CD4-positive, alpha-beta memory T cell (primary cell): ENCODE measurements at regions not wholly inside any gene's neighbourhood (a gene's known extent, or its start where the extent isn't known, plus 50 kb on each side); places are given as distances from the start of the nearest gene placed in this dataset.

Experiments used
- CTCF ChIA-PET: fragments of 350-600 bp; sonication (Branson Sonifier 250); formaldehyde crosslinking; loops from one replicate; lab custom pipeline; 2021; ENCODE audit warnings: inconsistent platforms; ENCODE audit not compliant: partially characterized antibody; lab: Charles Lee
- POLR2A ChIA-PET: fragments of 350-600 bp; sonication (Branson Sonifier 250); formaldehyde crosslinking; loops from one replicate; lab custom pipeline; 2021; ENCODE audit not compliant: partially characterized antibody; lab: Charles Lee
- DNase-seq, 5 donors: peaks; one replicate each; pipeline versions ENCODE4 v3.0.0 to v3.0.0-alpha.2; 2020 to 2022; ENCODE audit warnings: mixed read lengths in 1 of 5
- H3K27ac ChIP-seq: one replicate; pipeline ENCODE4 v1.7.0; 2013; ENCODE audit warnings: low read depth, low read length
- H3K27me3 ChIP-seq: 2 replicates; pipeline ENCODE4 v1.7.0; 2013; ENCODE audit warnings: mild to moderate bottlenecking, low read length, moderate library complexity; ENCODE audit not compliant: insufficient read depth
- H3K36me3 ChIP-seq: 2 replicates; pipeline ENCODE4 v1.7.0; 2013; ENCODE audit warnings: mild to moderate bottlenecking, low read length, moderate library complexity; ENCODE audit not compliant: insufficient read depth
- H3K4me1 ChIP-seq: 2 replicates; pipeline ENCODE4 v1.7.0; 2013; ENCODE audit warnings: mild to moderate bottlenecking, low read length, moderate library complexity; ENCODE audit not compliant: insufficient read depth
- H3K4me3 ChIP-seq, 2 donors: one replicate each; pipeline ENCODE4 v1.7.0; 2013; ENCODE audit warnings: low read length in 2 of 2, mild to moderate bottlenecking in 1 of 2
- H3K9me3 ChIP-seq, 2 donors: one replicate each; pipeline ENCODE4 v1.7.0; 2013; ENCODE audit warnings: low read length in 2 of 2, control low read depth in 1 of 2; ENCODE audit not compliant: control insufficient read depth in 1 of 2
- H3K27ac Mint-ChIP-seq, 7 donors: one replicate each; pipeline ENCODE4 v1.8.0; 2020 to 2021; ENCODE audit warnings: mixed read lengths in 7 of 7, mild to moderate bottlenecking in 6 of 7, inconsistent platforms in 3 of 7, moderate library complexity in 3 of 7
- H3K27me3 Mint-ChIP-seq, 2 donors: one replicate each; pipeline ENCODE4 v1.8.0; 2020 to 2021; ENCODE audit warnings: mixed read lengths in 2 of 2
- H3K36me3 Mint-ChIP-seq, 2 donors: one replicate each; pipeline ENCODE4 v1.8.0; 2020 to 2021; ENCODE audit warnings: mixed read lengths in 2 of 2, inconsistent platforms in 1 of 2, mild to moderate bottlenecking in 1 of 2
- H3K4me1 Mint-ChIP-seq, 4 donors: one replicate each; pipeline ENCODE4 v1.8.0; 2020 to 2021; ENCODE audit warnings: mixed read lengths in 4 of 4, mild to moderate bottlenecking in 1 of 4
- H3K4me3 Mint-ChIP-seq, 8 donors: one replicate each; pipeline ENCODE4 v1.8.0; 2020 to 2021; ENCODE audit warnings: mixed read lengths in 8 of 8, mild to moderate bottlenecking in 7 of 8, moderate library complexity in 6 of 8, inconsistent platforms in 3 of 8
- H3K9me3 Mint-ChIP-seq, 8 donors: one replicate each; pipeline ENCODE4 v1.8.0; 2020 to 2021; ENCODE audit warnings: mixed read lengths in 8 of 8, mild to moderate bottlenecking in 5 of 8, inconsistent platforms in 3 of 8, moderate library complexity in 1 of 8
- intact Hi-C: fragments of 100-400 bp; cut with micrococcal nuclease; formaldehyde crosslinking; loops from one replicate; pipeline ENCODE4 v1.15.1; 2023

- ChIA-PET POLR2A (no interaction called here), CTCF (no interaction called here)
- H3K9me3 Mint-ChIP-seq: no peaks in the 10 kb centered on the region
- H3K36me3 Mint-ChIP-seq: no peaks in the 10 kb centered on the region
- no peaks in the 10 kb centered on the region for H3K36me3 ChIP-seq
- DNase-seq: no peak
- no peak overlapping the region for H3K4me3 ChIP-seq
- H3K4me3 Mint-ChIP-seq: no peak overlapping the region
- H3K27me3 ChIP-seq: no peaks in the 10 kb centered on the region
- peaks cover 0 to 5% (median 2%) of the 10 kb centered on the region in 4 donors for H3K4me1 Mint-ChIP-seq
- H3K27ac ChIP-seq: no peak overlapping the region
- H3K9me3 ChIP-seq: no peaks in the 10 kb centered on the region
- intact Hi-C loops: no loop called here
- H3K4me1 ChIP-seq: no peaks in the 10 kb centered on the region
- H3K27ac Mint-ChIP-seq: no peak overlapping the region
- H3K27me3 Mint-ChIP-seq: peaks cover 0 to 2% of the 10 kb centered on the region in 2 donors
Measured at GRCh38 chr6:119713903-119714302, 364.3 kb upstream of the MAN1A1 start.

- DNase-seq: no peak
- H3K4me3 ChIP-seq: no peak overlapping the region
- no peaks in the 10 kb centered on the region for H3K4me1 ChIP-seq
- Mint-ChIP-seq H3K4me3 (no peak overlapping the region), H3K36me3 (no peaks in the 10 kb centered on the region), H3K27ac (no peak overlapping the region), H3K9me3 (no peaks in the 10 kb centered on the region), H3K4me1 (no peaks in the 10 kb centered on the region), H3K27me3 (peaks cover 0 to 1% of the 10 kb centered on the region in 2 donors)
- no peaks in the 10 kb centered on the region for H3K9me3 ChIP-seq
- ChIA-PET POLR2A (no interaction called here), CTCF (no interaction called here)
- intact Hi-C loops: no loop called here
- H3K36me3 ChIP-seq: no peaks in the 10 kb centered on the region
- H3K27me3 ChIP-seq: no peaks in the 10 kb centered on the region
- H3K27ac ChIP-seq: no peak overlapping the region
Measured at GRCh38 chr6:119686644-119687043, 337.1 kb upstream of the MAN1A1 start.

GRCh38 chr6:119686240-119686639, 336.7 kb upstream of the MAN1A1 start:
- DNase-seq: no peak
- ChIA-PET POLR2A (no interaction called here), CTCF (no interaction called here)
- Histone ChIP-seq H3K4me1 (no peaks in the 10 kb centered on the region), H3K9me3 (no peaks in the 10 kb centered on the region), H3K4me3 (no peak overlapping the region), H3K27me3 (no peaks in the 10 kb centered on the region), H3K27ac (no peak overlapping the region), H3K36me3 (no peaks in the 10 kb centered on the region)
- Mint-ChIP-seq H3K27me3 (peaks cover 0 to 1% of the 10 kb centered on the region in 2 donors), H3K36me3 (no peaks in the 10 kb centered on the region), H3K27ac (no peak overlapping the region), H3K4me1 (no peaks in the 10 kb centered on the region), H3K4me3 (no peak overlapping the region), H3K9me3 (no peaks in the 10 kb centered on the region)
- intact Hi-C loops: no loop called here

GRCh38 chr6:119683671-119684070, 334.1 kb upstream of the MAN1A1 start:
- H3K4me1 ChIP-seq: no peaks in the 10 kb centered on the region
- Mint-ChIP-seq H3K4me1 (no peaks in the 10 kb centered on the region), H3K27ac (no peak overlapping the region), H3K9me3 (no peaks in the 10 kb centered on the region), H3K4me3 (no peak overlapping the region), H3K36me3 (no peaks in the 10 kb centered on the region), H3K27me3 (peaks cover 0 to 1% of the 10 kb centered on the region in 2 donors)
- no peaks in the 10 kb centered on the region for H3K9me3 ChIP-seq
- no peak for DNase-seq
- intact Hi-C loops: no loop called here
- ChIA-PET POLR2A (no interaction called here), CTCF (no interaction called here)
- no peaks in the 10 kb centered on the region for H3K27me3 ChIP-seq
- H3K27ac ChIP-seq: no peak overlapping the region
- H3K36me3 ChIP-seq: no peaks in the 10 kb centered on the region
- no peak overlapping the region for H3K4me3 ChIP-seq

GRCh38 chr6:119683031-119683430, 333.5 kb upstream of the MAN1A1 start:
- H3K27ac Mint-ChIP-seq: no peak overlapping the region
- H3K4me3 Mint-ChIP-seq: no peak overlapping the region
- Histone ChIP-seq H3K4me3 (no peak overlapping the region), H3K36me3 (no peaks in the 10 kb centered on the region), H3K9me3 (no peaks in the 10 kb centered on the region), H3K27ac (no peak overlapping the region), H3K27me3 (no peaks in the 10 kb centered on the region), H3K4me1 (no peaks in the 10 kb centered on the region)
- ChIA-PET CTCF (no interaction called here), POLR2A (no interaction called here)
- no peaks in the 10 kb centered on the region for H3K4me1 Mint-ChIP-seq
- intact Hi-C loops: no loop called here
- no peaks in the 10 kb centered on the region for H3K36me3 Mint-ChIP-seq
- H3K27me3 Mint-ChIP-seq: peaks cover 0 to 1% of the 10 kb centered on the region in 2 donors
- DNase-seq: no peak
- no peaks in the 10 kb centered on the region for H3K9me3 Mint-ChIP-seq

GRCh38 chr6:119678961-119679360, 329.4 kb upstream of the MAN1A1 start:
- POLR2A ChIA-PET: no interaction called here

GRCh38 chr6:119677384-119677783, 327.8 kb upstream of the MAN1A1 start:
- Histone ChIP-seq H3K9me3 (no peaks in the 10 kb centered on the region), H3K27ac (no peak overlapping the region), H3K36me3 (no peaks in the 10 kb centered on the region), H3K27me3 (no peaks in the 10 kb centered on the region), H3K4me1 (no peaks in the 10 kb centered on the region), H3K4me3 (no peak overlapping the region)
- peaks cover 2 to 4% of the 10 kb centered on the region in 2 donors for H3K27me3 Mint-ChIP-seq
- H3K27ac Mint-ChIP-seq: no peak overlapping the region
- no peak for DNase-seq
- peaks cover 0 to 2% (median 0%) of the 10 kb centered on the region in 8 donors for H3K9me3 Mint-ChIP-seq
- intact Hi-C loops: no loop called here
- POLR2A ChIA-PET: no interaction called here
- no peaks in the 10 kb centered on the region for H3K36me3 Mint-ChIP-seq
- H3K4me1 Mint-ChIP-seq: no peaks in the 10 kb centered on the region
- H3K4me3 Mint-ChIP-seq: no peak overlapping the region
- CTCF ChIA-PET: no interaction called here

More at GRCh38 chr6:119678961-119679360, 329.4 kb upstream of the MAN1A1 start:
- Mint-ChIP-seq H3K4me1 (no peaks in the 10 kb centered on the region), H3K9me3 (peaks cover 0 to 2% (median 0%) of the 10 kb centered on the region in 8 donors), H3K36me3 (no peaks in the 10 kb centered on the region), H3K4me3 (no peak overlapping the region), H3K27ac (no peak overlapping the region), H3K27me3 (peaks cover 2 to 4% of the 10 kb centered on the region in 2 donors)
- H3K36me3 ChIP-seq: no peaks in the 10 kb centered on the region
- no peaks in the 10 kb centered on the region for H3K27me3 ChIP-seq
- intact Hi-C loops: no loop called here
- H3K4me1 ChIP-seq: no peaks in the 10 kb centered on the region
- no peak for DNase-seq
- no peak overlapping the region for H3K4me3 ChIP-seq
- no peaks in the 10 kb centered on the region for H3K9me3 ChIP-seq
- no peak overlapping the region for H3K27ac ChIP-seq
- CTCF ChIA-PET: interaction anchor here (0.6 kb wide), 1 partner anchor 1204 kb away, joined by 3 read pairs; no protein-coding TSS in a partner anchor

- DNase-seq: no peak
Measured at GRCh38 chr6:119676961-119677360, 327.4 kb upstream of the MAN1A1 start.

More at GRCh38 chr6:119676961-119677360, 327.4 kb upstream of the MAN1A1 start:
- Histone ChIP-seq H3K9me3 (no peaks in the 10 kb centered on the region), H3K36me3 (no peaks in the 10 kb centered on the region), H3K27ac (no peak overlapping the region), H3K27me3 (no peaks in the 10 kb centered on the region), H3K4me3 (no peak overlapping the region), H3K4me1 (no peaks in the 10 kb centered on the region)
- intact Hi-C loops: no loop called here
- no peak overlapping the region for H3K27ac Mint-ChIP-seq
- H3K4me3 Mint-ChIP-seq: no peak overlapping the region
- CTCF ChIA-PET: no interaction called here
- H3K36me3 Mint-ChIP-seq: no peaks in the 10 kb centered on the region
- H3K4me1 Mint-ChIP-seq: no peaks in the 10 kb centered on the region
- POLR2A ChIA-PET: no interaction called here
- peaks cover 0 to 2% (median 0%) of the 10 kb centered on the region in 8 donors for H3K9me3 Mint-ChIP-seq
- peaks cover 1 to 4% of the 10 kb centered on the region in 2 donors for H3K27me3 Mint-ChIP-seq
